Smooth muscle cell (in vitro differentiated cells): ENCODE measurements at regions not wholly inside any gene's neighbourhood (a gene's known extent, or its start where the extent isn't known, plus 50 kb on each side); places are given as distances from the start of the nearest gene placed in this dataset.

Source experiments
- DNase-seq: peaks from one replicate; lab custom pipeline; 2025; ENCODE audit not compliant: unreplicated experiment; lab: John Stamatoyannopoulos, UW
- H2AFZ ChIP-seq: fragments of 200-600 bp; sonication (generic); 2 replicates; pipeline ENCODE4 v1.6.0; 2016; ENCODE audit warnings: antibody characterized with exemption, low read depth, mild to moderate bottlenecking
- H3F3A ChIP-seq: fragments of 200-600 bp; sonication (generic); 2 replicates; pipeline ENCODE4 v1.6.0; 2017; ENCODE audit warnings: antibody characterized with exemption, low read depth
- H3K27ac ChIP-seq: fragments of 200-600 bp; sonication (generic); 2 replicates; pipeline ENCODE4 v1.5.1; 2016; ENCODE audit warnings: low read depth, mild to moderate bottlenecking
- H3K27me3 ChIP-seq: fragments of 200-600 bp; sonication (generic); 2 replicates; pipeline ENCODE4 v1.6.1; 2016; ENCODE audit warnings: low read depth, mild to moderate bottlenecking
- H3K36me3 ChIP-seq: fragments of 200-600 bp; sonication (generic); 2 replicates; pipeline ENCODE4 v1.5.1; 2016; ENCODE audit warnings: low read depth
- H3K4me1 ChIP-seq: fragments of 200-600 bp; sonication (generic); 2 replicates; pipeline ENCODE4 v1.5.1; 2016; ENCODE audit warnings: low read depth
- H3K4me2 ChIP-seq: fragments of 200-600 bp; sonication (generic); 2 replicates; pipeline ENCODE4 v1.6.0; 2016; ENCODE audit warnings: mild to moderate bottlenecking
- H3K4me3 ChIP-seq: fragments of 200-600 bp; sonication (generic); 2 replicates; pipeline ENCODE4 v1.5.1; 2016; ENCODE audit warnings: mild to moderate bottlenecking
- H3K79me2 ChIP-seq: fragments of 200-600 bp; sonication (generic); 2 replicates; pipeline ENCODE4 v1.6.0; 2016; ENCODE audit warnings: low read depth, mild to moderate bottlenecking
- H3K9ac ChIP-seq: fragments of 200-600 bp; sonication (generic); 2 replicates; pipeline ENCODE4 v1.6.0; 2016; ENCODE audit warnings: low read depth
- H3K9me3 ChIP-seq: fragments of 200-600 bp; sonication (generic); replicated peaks from 2 replicates; pipeline ENCODE4 v1.5.1; 2016; ENCODE audit warnings: low read depth
- H4K20me1 ChIP-seq: fragments of 200-600 bp; sonication (generic); 2 replicates; pipeline ENCODE4 v1.6.0; 2016; ENCODE audit warnings: low read depth
- WGBS: methylation state at CpG from one replicate; pipeline ENCODE4 v1.1.7; 2016; ENCODE audit warnings: low lambda C conversion rate; 5-methylcytosine and 5-hydroxymethylcytosine counted together
- TF ChIP-seq, protein P1 (sequence below): fragments of 200-600 bp; sonication (generic); IDR thresholded peaks from 2 replicates; pipeline ENCODE4 v1.5.1; 2017; ENCODE audit warnings: borderline replicate concordance, mild to moderate bottlenecking, antibody characterized with exemption; ENCODE audit not compliant: insufficient read depth, poor library complexity, severe bottlenecking

DNA sequence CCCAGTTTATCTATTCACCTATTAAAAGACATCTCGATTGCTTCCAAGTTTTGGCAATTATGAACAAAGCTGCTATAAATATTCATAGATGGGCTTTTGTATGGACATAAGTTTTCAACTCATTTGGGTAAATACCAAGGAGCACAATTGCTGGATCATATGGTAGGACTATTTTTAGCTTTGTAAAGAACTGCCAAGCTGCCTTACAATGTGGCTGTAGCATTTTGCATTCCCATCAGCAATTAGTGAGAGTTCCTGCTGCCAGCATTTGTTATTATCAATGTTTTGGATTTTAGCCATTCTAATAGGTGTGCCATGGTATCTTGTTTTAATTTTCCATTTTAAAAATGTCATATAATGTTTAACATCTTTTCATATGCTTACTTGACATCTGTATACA lies 475.6 kb upstream of the NCAM2 start:
- no peak overlapping the region for H2AFZ ChIP-seq
- no peak overlapping the region for H3K4me2 ChIP-seq
- no peak for DNase-seq
- H3K27me3 ChIP-seq = no peaks in the 10 kb centered on the region
- H3K79me2 ChIP-seq = no peaks in the 10 kb centered on the region
- no peak overlapping the region for H3K4me3 ChIP-seq
- no peaks in the 10 kb centered on the region for H3K4me1 ChIP-seq
- TF ChIP-seq, protein P1, sequence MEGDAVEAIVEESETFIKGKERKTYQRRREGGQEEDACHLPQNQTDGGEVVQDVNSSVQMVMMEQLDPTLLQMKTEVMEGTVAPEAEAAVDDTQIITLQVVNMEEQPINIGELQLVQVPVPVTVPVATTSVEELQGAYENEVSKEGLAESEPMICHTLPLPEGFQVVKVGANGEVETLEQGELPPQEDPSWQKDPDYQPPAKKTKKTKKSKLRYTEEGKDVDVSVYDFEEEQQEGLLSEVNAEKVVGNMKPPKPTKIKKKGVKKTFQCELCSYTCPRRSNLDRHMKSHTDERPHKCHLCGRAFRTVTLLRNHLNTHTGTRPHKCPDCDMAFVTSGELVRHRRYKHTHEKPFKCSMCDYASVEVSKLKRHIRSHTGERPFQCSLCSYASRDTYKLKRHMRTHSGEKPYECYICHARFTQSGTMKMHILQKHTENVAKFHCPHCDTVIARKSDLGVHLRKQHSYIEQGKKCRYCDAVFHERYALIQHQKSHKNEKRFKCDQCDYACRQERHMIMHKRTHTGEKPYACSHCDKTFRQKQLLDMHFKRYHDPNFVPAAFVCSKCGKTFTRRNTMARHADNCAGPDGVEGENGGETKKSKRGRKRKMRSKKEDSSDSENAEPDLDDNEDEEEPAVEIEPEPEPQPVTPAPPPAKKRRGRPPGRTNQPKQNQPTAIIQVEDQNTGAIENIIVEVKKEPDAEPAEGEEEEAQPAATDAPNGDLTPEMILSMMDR = no peak
- no peaks in the 10 kb centered on the region for H3K9me3 ChIP-seq
- no peaks in the 10 kb centered on the region for H4K20me1 ChIP-seq
- no peaks in the 10 kb centered on the region for H3F3A ChIP-seq
- no peaks in the 10 kb centered on the region for H3K36me3 ChIP-seq
- H3K27ac ChIP-seq = no peak overlapping the region
- WGBS = 86% methylated on average over 1 of the region's 1 CpG
- H3K9ac ChIP-seq = no peak overlapping the region

DNA sequence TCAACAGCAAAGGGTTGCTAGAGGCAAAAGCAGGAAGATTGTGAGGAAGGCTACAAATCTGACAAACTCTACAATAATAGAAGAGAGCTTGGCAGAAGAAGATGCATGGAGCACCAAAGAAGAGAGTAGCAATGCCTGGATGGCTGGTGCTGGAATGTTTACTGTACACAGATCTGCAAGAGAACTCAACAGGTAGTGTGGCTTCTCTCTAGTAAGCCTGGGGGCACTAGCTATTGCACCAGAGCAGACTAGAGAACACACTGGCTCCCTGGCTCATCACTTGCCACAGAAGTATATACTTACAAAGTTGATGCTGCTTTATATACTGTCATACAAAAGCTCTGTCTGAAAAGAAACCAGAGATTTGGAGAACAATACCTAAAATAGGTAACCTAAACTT lies 475.0 kb upstream of the NCAM2 start:
- Histone ChIP-seq H3K36me3 (no peaks in the 10 kb centered on the region), H3K79me2 (no peaks in the 10 kb centered on the region), H3K9me3 (no peaks in the 10 kb centered on the region), H3K4me2 (no peak overlapping the region), H3K27me3 (no peaks in the 10 kb centered on the region), H3F3A (no peaks in the 10 kb centered on the region), H2AFZ (no peak overlapping the region), H3K27ac (no peak overlapping the region), H3K9ac (no peak overlapping the region), H3K4me1 (no peaks in the 10 kb centered on the region), H4K20me1 (no peaks in the 10 kb centered on the region), H3K4me3 (no peak overlapping the region)
- no peak for DNase-seq
- TF ChIP-seq, protein P1 = no peak

- Histone ChIP-seq H3K9ac (no peak overlapping the region), H3K4me2 (no peak overlapping the region), H3F3A (no peaks in the 10 kb centered on the region), H3K4me1 (no peaks in the 10 kb centered on the region), H3K4me3 (no peak overlapping the region), H2AFZ (no peak overlapping the region), H3K79me2 (no peaks in the 10 kb centered on the region), H3K9me3 (no peaks in the 10 kb centered on the region), H3K27ac (no peak overlapping the region), H3K27me3 (no peaks in the 10 kb centered on the region), H3K36me3 (no peaks in the 10 kb centered on the region), H4K20me1 (no peaks in the 10 kb centered on the region)
- WGBS = 91% methylated on average over 5 of the region's 5 CpGs
- TF ChIP-seq, protein P1 = no peak
- DNase-seq = no peak
Measured at GRCh38 chr21:20527731-20528460, 470.3 kb upstream of the NCAM2 start.

DNA sequence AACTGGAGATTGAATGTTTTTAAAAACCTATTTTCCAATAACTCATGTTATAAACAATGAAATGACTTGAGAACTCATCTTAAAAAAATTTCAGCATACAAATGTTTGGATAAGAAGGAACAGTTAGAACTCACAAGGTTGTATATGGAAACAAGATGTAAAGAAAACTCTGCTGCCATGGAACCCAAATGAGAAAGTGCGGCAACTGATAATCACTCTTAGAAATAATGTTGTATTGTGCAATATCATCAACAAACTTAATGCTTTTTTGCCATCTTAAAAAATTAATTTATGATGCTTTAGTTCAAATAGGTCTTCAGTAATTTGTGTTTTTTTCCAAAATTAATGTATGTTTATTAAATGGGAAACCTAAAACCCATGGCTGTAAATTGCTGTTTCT lies 461.1 kb upstream of the NCAM2 start:
- no peak overlapping the region for H3K9ac ChIP-seq
- TF ChIP-seq, protein P1 = no peak
- no peaks in the 10 kb centered on the region for H3K27me3 ChIP-seq
- H3K4me3 ChIP-seq = no peak overlapping the region
- no peaks in the 10 kb centered on the region for H3K36me3 ChIP-seq
- H3K4me1 ChIP-seq = no peaks in the 10 kb centered on the region
- no peaks in the 10 kb centered on the region for H3K79me2 ChIP-seq
- H4K20me1 ChIP-seq = no peaks in the 10 kb centered on the region
- H3K9me3 ChIP-seq = no peaks in the 10 kb centered on the region
- no peaks in the 10 kb centered on the region for H3F3A ChIP-seq
- no peak overlapping the region for H3K27ac ChIP-seq
- no peak overlapping the region for H3K4me2 ChIP-seq
- no peak for DNase-seq
- 97% methylated on average over 1 of the region's 1 CpG for WGBS
- H2AFZ ChIP-seq = no peak overlapping the region
